ENCODE measurements at regions not wholly inside any gene's neighbourhood (a gene's known extent, or its start where the extent isn't known, plus 50 kb on each side); places are given as distances from the start of the nearest gene placed in this dataset.

GRCh38 chr14:87430214-87430613, 562.8 kb downstream of the GALC start:
- no peak for TF ChIP-seq CTCF (conservative IDR thresholded peaks at IDR 0.05)
- TF ChIP-seq EZH2 (IDR thresholded peaks at IDR 0.05; ENCODE audit: low read depth): no peak

All from PC-9 (cell line).